ENCODE measurements at regions not wholly inside any gene's neighbourhood (a gene's known extent, or its start where the extent isn't known, plus 50 kb on each side); places are given as distances from the start of the nearest gene placed in this dataset.

DNA sequence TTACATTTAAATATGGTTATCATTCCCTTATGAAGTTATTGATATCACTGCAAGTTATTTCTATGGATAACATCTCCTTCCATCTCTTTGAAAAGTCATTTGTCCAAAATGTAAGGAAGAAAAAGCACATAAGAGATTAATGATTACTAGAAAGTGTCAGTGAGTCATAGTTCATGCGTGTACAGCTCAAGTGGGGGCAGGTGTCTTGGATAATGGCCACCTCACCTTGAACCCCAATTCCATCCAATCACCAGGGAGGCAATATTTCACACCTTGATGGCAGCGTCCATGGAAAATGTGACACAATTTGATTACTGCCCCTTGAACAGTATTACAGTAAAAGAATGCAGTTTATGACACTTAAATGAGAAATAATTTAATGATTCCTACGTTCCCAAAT, 358.3 kb upstream of the SOX9 start:
- H3K79me2 ChIP-seq (ENCODE audit: control insufficient read depth, insufficient read depth, low read length) = no peaks in the 10 kb centered on the region
- H3K9me1 ChIP-seq (replicated peaks; ENCODE audit: control insufficient read depth, extremely low read depth, insufficient read depth, low read length) = no peaks in the 10 kb centered on the region
- H4K20me1 ChIP-seq (replicated peaks; ENCODE audit: control insufficient read depth, extremely low read depth, insufficient read depth, low read length) = no peaks in the 10 kb centered on the region
- H3K9ac ChIP-seq (replicated peaks; ENCODE audit: extremely low read depth, insufficient read depth, low read length) = no peak overlapping the region
- TF ChIP-seq GATA2 (IDR thresholded peaks at IDR 0.05; ENCODE audit: insufficient read depth, insufficient read length, low read depth, low read length) (no peak), JUN (IDR thresholded peaks at IDR 0.05; ENCODE audit: borderline replicate concordance, insufficient read depth, insufficient read length, low read depth) (no peak), FOS (IDR thresholded peaks at IDR 0.05; ENCODE audit: borderline replicate concordance, insufficient read depth, low read length) (no peak), MYC (IDR thresholded peaks at IDR 0.05; ENCODE audit: low read depth, low read length) (no peak), POLR2A (IDR thresholded peaks at IDR 0.05; ENCODE audit: low read depth, low read length) (no peak), CTCF (IDR thresholded peaks at IDR 0.05; ENCODE audit: extremely low read depth in 1 of 2, insufficient read depth in 1 of 2, low read depth in 1 of 2, low read length in 2 of 2) (no peak), POLR2AphosphoS5 (IDR thresholded peaks at IDR 0.05; ENCODE audit: insufficient read depth, low read depth, low read length) (no peak), EZH2 (IDR thresholded peaks at IDR 0.05; ENCODE audit: borderline replicate concordance, low read depth, low read length, severe bottlenecking) (no peak)
- TF ChIP-seq, protein P1, sequence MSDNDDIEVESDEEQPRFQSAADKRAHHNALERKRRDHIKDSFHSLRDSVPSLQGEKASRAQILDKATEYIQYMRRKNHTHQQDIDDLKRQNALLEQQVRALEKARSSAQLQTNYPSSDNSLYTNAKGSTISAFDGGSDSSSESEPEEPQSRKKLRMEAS (IDR thresholded peaks at IDR 0.05; ENCODE audit: insufficient read depth, insufficient read length) = no peak
- H3K4me2 ChIP-seq (ENCODE audit: insufficient read depth, low read length) = no peak overlapping the region
- no peaks in the 10 kb centered on the region for H3K4me1 ChIP-seq (ENCODE audit: control insufficient read depth, extremely low read depth, insufficient read depth, low read length)
- dilution Hi-C loops (cut with MboI; ENCODE audit: extremely low pct_ligation_motif_present, low sequenced_read_pairs) = no loop called here
- POLR2A ChIA-PET = no interaction called here
- H3K27ac ChIP-seq (ENCODE audit: insufficient read depth, low read depth, low read length) = no peak overlapping the region
- no peak overlapping the region for H3K4me3 ChIP-seq (replicated peaks in 1 of 3; ENCODE audit: insufficient read depth in 1 of 3, low read depth in 1 of 3, low read length in 3 of 3)
- BruUV-seq (replicated peaks) = no TSS peak
- FAIRE-seq = no peak
- H2AFZ ChIP-seq (ENCODE audit: low read depth, low read length) = no peak overlapping the region
- DNase-seq (ENCODE audit: low read depth, low spot score) = no peak
- no peaks in the 10 kb centered on the region for H3K27me3 ChIP-seq (ENCODE audit: control insufficient read depth in 2 of 2, insufficient read depth in 2 of 2, low read length in 2 of 2)
- H3K36me3 ChIP-seq (ENCODE audit: control insufficient read depth in 2 of 2, extremely low read depth in 1 of 2, insufficient read depth in 2 of 2, low read length in 2 of 2) = no peaks in the 10 kb centered on the region
- CTCF ChIA-PET = no interaction called here
- no peaks in the 10 kb centered on the region for H3K9me3 ChIP-seq (replicated peaks; ENCODE audit: control insufficient read depth, insufficient read depth, low read length)
- intact Hi-C loops (cut with micrococcal nuclease) = no loop called here

All from endothelial cell of umbilical vein (primary cell).